Brain microvascular endothelial cell (primary cell): ENCODE measurements at regions not wholly inside any gene's neighbourhood (a gene's known extent, or its start where the extent isn't known, plus 50 kb on each side); places are given as distances from the start of the nearest gene placed in this dataset.
A peak's percentile ranks its signal among the peaks of the same experiment; 100 is the strongest.

Experiments used
- DNase-seq: peaks from one replicate; pipeline ENCODE4 v3.0.0-alpha.2; 2020
- H3K27ac ChIP-seq: fragments of 250-450 bp; sonication (Bioruptor Pico); 2 replicates; pipeline ENCODE4 v1.5.1; 2020; ENCODE audit warnings: mild to moderate bottlenecking, moderate library complexity
- H3K27me3 ChIP-seq: fragments of 250-450 bp; sonication (Bioruptor Pico); replicated peaks from 2 replicates; pipeline ENCODE4 v1.5.1; 2020; ENCODE audit warnings: mild to moderate bottlenecking
- H3K36me3 ChIP-seq: fragments of 250-450 bp; sonication (Bioruptor Pico); replicated peaks from 2 replicates; pipeline ENCODE4 v1.5.1; 2020; ENCODE audit warnings: mild to moderate bottlenecking
- H3K4me3 ChIP-seq: 2 replicates; pipeline ENCODE4 v1.5.1; 2011; ENCODE audit warnings: low read depth, mild to moderate bottlenecking, control low read depth, low read length, moderate library complexity
- in situ Hi-C: cut with HindIII; loops from 2 replicates; pipeline ENCODE4 v1.10.0; 2017; ENCODE audit warnings: low sequenced_read_pairs, low pct_ligation_motif_present
- TF ChIP-seq, protein P1 (sequence below): IDR thresholded peaks from 2 replicates; pipeline ENCODE4 v1.5.1; 2011; ENCODE audit warnings: low read depth, mild to moderate bottlenecking, moderate library complexity, low read length, control low read depth, inconsistent platforms; ENCODE audit errors: missing control alignments

DNA sequence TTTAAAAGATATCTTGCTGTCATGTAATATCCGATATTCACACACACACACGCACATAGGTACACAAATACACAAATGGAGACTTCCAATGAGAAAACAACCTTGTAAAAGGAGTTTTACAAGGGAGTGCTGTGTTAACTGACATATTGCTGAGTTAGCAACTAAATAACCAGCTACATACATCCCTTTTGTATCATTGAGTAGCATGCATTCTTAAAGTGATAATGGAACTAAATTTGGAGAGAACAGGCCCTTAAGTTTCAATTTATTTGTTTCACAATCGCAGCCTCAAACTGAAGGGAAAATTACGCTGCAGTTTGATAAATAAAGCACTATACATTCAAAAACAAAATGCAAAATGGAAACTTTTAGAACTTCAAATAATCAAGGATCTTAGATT is 1046.0 kb upstream of the NR2F2 start:
- DNase-seq, result no peak
- Histone ChIP-seq H3K27me3 (no peaks in the 10 kb centered on the region), H3K36me3 (no peaks in the 10 kb centered on the region), H3K4me3 (no peak overlapping the region), H3K27ac (no peak overlapping the region)
- TF ChIP-seq, protein P1, sequence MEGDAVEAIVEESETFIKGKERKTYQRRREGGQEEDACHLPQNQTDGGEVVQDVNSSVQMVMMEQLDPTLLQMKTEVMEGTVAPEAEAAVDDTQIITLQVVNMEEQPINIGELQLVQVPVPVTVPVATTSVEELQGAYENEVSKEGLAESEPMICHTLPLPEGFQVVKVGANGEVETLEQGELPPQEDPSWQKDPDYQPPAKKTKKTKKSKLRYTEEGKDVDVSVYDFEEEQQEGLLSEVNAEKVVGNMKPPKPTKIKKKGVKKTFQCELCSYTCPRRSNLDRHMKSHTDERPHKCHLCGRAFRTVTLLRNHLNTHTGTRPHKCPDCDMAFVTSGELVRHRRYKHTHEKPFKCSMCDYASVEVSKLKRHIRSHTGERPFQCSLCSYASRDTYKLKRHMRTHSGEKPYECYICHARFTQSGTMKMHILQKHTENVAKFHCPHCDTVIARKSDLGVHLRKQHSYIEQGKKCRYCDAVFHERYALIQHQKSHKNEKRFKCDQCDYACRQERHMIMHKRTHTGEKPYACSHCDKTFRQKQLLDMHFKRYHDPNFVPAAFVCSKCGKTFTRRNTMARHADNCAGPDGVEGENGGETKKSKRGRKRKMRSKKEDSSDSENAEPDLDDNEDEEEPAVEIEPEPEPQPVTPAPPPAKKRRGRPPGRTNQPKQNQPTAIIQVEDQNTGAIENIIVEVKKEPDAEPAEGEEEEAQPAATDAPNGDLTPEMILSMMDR, result no peak
- in situ Hi-C loops, result loop anchor here (25.0 kb wide), 2 partner anchors 753 to 1053 kb away; partner anchors contain the start of gene NR2F2

DNA sequence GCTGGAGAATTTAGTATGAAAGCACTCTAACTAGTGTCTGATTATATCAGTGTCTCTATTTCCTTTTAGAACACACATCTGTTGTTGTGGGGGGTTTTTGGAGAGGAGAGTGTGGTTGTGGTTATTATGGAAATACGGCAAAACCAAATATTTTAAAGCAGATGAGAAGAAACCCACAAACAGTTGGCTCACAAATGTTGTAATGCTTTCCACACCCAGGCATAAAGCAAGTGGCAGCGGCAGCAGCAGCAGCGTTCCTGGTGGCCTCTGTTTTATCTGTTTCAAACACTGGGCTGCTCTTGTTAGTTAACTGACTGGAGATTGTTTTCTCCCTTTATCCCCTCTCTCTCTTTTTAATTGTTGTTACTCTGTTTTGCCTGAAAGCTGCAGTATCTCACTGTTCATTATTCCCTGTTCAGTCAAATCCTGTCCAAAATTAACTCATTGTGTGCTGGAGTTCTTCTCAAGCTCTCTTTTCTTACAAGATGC is 1045.5 kb upstream of the NR2F2 start:
- no peaks in the 10 kb centered on the region for H3K27me3 ChIP-seq
- in situ Hi-C loops, result loop anchor here (25.0 kb wide), 2 partner anchors 752 to 1052 kb away; partner anchors contain the start of gene NR2F2
- H3K4me3 ChIP-seq, result no peak overlapping the region
- no peaks in the 10 kb centered on the region for H3K36me3 ChIP-seq
- H3K27ac ChIP-seq, result no peak overlapping the region
- no peak for DNase-seq
- TF ChIP-seq, protein P1, result peak; percentile 30

DNA sequence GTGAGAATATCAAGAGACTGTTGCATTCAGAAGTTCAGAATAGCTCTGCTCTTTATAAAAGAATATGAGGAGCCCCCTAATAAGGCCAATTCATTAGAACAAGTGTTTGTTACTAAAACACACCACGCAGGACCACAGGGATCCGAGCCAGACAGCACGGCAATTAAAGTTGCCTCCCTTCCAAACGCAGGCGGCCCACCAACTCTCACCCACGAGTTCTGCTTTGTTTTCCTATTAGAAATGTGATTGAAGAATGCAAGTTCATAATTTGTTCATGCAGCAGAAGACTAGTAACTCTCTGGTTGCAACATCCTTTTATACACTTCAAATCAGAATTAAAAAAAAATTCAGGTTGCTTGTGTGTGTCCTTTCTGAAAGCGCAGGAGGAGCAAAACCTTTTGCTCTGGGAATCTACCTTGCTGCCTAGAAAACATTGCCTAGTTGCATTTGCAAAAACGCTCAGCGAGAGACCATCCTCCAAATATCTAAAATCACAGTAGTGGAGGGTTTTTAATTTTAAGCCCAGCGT is 1044.1 kb upstream of the NR2F2 start:
- H3K4me3 ChIP-seq, result no peak overlapping the region
- DNase-seq, result no peak
- no peak overlapping the region for H3K27ac ChIP-seq
- TF ChIP-seq, protein P1, result no peak
- in situ Hi-C loops, result loop anchor here (25.0 kb wide), 2 partner anchors 751 to 1051 kb away; partner anchors contain the start of gene NR2F2
- H3K27me3 ChIP-seq, result no peaks in the 10 kb centered on the region
- H3K36me3 ChIP-seq, result no peaks in the 10 kb centered on the region

DNA sequence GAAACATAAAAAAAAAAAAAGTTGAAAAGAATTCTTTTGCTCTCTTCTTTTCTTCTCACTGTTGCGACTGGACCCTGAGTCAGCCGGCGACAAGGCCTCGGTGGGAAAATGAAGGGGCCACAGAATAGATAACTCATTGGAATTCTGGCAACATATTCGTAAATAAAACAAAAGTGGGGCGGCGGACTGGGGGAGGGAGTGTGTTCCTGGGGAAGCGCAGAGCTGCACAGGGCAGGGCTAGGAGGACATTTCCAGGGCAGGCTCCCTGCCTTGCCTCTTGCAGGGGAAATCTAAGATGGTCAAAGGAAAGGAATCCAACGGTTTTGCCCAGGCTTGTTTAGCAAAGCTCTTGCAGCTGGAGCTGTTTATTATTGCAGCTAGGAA is 1042.8 kb upstream of the NR2F2 start:
- in situ Hi-C loops, result loop anchor here (25.0 kb wide), 2 partner anchors 750 to 1050 kb away; partner anchors contain the start of gene NR2F2
- Histone ChIP-seq H3K4me3 (no peak overlapping the region), H3K27ac (no peak overlapping the region), H3K27me3 (no peaks in the 10 kb centered on the region), H3K36me3 (no peaks in the 10 kb centered on the region)
- TF ChIP-seq, protein P1, result no peak
- no peak for DNase-seq

DNA sequence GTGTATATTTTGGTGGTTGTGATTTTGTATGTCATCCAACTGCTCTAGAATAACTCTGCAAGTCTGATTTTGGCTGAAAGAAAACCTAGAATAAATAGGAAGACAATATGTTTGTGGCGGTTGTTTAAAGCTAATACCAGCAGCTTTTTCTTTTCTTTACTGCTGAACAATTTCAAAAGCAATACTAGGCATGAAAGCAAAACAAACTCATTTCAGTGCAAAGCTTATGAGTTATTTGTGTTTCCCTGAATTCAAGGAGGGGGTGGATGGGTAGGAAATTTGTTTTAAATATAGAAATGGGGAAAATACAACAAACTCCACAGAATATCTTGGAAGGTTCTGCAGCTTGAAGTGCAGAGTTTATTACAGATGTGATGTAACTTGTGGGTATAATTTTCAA is 1041.9 kb upstream of the NR2F2 start:
- TF ChIP-seq, protein P1, result no peak
- Histone ChIP-seq H3K36me3 (no peaks in the 10 kb centered on the region), H3K27ac (no peak overlapping the region), H3K27me3 (no peaks in the 10 kb centered on the region), H3K4me3 (no peak overlapping the region)
- DNase-seq, result no peak
- in situ Hi-C loops, result loop anchor here (25.0 kb wide), 2 partner anchors 749 to 1049 kb away; partner anchors contain the start of gene NR2F2
